ENCODE measurements at regions not wholly inside any gene's neighbourhood (a gene's known extent, or its start where the extent isn't known, plus 50 kb on each side); places are given as distances from the start of the nearest gene placed in this dataset.

DNA sequence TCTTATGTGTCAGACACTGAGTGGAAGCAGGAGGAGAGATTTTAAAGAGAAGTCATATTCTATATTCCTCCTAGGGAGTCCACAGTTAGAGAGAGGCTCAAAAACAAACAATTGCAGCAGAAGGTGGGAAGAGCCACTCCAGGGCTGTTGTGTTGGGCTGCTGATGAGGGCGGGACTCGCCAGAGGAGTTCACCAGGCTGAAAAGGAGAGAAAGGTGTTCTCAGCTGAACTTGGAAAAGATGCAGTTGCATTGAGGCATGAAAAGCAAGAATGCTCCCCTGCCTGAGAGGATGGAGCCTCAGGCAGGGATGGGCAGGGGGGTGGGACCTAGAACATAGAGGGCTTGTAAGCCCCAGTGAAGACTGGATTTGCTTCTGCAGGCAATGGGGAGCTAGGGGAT is 324.2 kb downstream of the CXCL12 start:
- no peak for ATAC-seq
- 97 to 100% (median 98%) methylated on average over 2 of the region's 2 CpGs for WGBS, 4 donors
- TF ChIP-seq, protein P1, sequence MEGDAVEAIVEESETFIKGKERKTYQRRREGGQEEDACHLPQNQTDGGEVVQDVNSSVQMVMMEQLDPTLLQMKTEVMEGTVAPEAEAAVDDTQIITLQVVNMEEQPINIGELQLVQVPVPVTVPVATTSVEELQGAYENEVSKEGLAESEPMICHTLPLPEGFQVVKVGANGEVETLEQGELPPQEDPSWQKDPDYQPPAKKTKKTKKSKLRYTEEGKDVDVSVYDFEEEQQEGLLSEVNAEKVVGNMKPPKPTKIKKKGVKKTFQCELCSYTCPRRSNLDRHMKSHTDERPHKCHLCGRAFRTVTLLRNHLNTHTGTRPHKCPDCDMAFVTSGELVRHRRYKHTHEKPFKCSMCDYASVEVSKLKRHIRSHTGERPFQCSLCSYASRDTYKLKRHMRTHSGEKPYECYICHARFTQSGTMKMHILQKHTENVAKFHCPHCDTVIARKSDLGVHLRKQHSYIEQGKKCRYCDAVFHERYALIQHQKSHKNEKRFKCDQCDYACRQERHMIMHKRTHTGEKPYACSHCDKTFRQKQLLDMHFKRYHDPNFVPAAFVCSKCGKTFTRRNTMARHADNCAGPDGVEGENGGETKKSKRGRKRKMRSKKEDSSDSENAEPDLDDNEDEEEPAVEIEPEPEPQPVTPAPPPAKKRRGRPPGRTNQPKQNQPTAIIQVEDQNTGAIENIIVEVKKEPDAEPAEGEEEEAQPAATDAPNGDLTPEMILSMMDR (IDR thresholded peaks at IDR 0.05): no peak
- no peak for DNase-seq
- H3K4me3 ChIP-seq: no peak overlapping the region
- no peaks in the 10 kb centered on the region for H3K27me3 ChIP-seq
- intact Hi-C loops (cut with DNase I): loop anchor here in 1 of 10 donors (10.0 kb wide), 1 partner anchor 254 kb away; no protein-coding TSS in a partner anchor
- no peaks in the 10 kb centered on the region for H3K36me3 ChIP-seq
- peaks cover 0 to 22% (median 0%) of the 10 kb centered on the region in 12 donors for H3K4me1 ChIP-seq
- H3K27ac ChIP-seq: no peak overlapping the region
- no peaks in the 10 kb centered on the region for H3K9me3 ChIP-seq

DNA sequence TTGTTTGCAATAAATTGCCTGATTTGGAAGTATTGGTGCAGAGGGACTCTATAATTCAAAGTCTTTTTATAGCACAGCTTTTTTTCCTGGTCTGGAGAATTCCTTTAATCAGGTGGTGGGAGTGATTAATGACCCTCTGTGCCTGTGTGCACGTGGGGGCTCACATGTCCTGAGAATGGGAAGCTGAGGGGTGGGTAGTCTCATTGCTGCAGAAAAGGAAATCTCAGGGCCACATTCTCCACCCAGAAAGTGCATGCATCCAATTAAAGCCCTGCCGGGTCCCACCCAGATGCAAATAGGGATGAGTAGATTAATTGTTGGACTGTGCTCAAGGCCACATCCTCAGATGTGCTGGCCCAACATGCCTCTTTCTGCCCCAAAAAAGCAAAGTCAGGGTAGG is 324.7 kb downstream of the CXCL12 start:
- no peaks in the 10 kb centered on the region for H3K36me3 ChIP-seq
- no peak overlapping the region for H3K4me3 ChIP-seq
- intact Hi-C loops (cut with DNase I): loop anchor here in 1 of 10 donors (10.0 kb wide), 1 partner anchor 255 kb away; no protein-coding TSS in a partner anchor
- H3K4me1 ChIP-seq: peaks cover 0 to 17% (median 0%) of the 10 kb centered on the region in 12 donors
- no peak overlapping the region for H3K27ac ChIP-seq
- no peak for TF ChIP-seq POLR2A (IDR thresholded peaks at IDR 0.05)
- TF ChIP-seq, protein P1 (IDR thresholded peaks at IDR 0.05): no peak
- no peaks in the 10 kb centered on the region for H3K27me3 ChIP-seq
- no peaks in the 10 kb centered on the region for H3K9me3 ChIP-seq
- no peak for DNase-seq
- ATAC-seq: no peak
- 54 to 67% (median 60%) methylated on average over 2 of the region's 2 CpGs for WGBS, 4 donors

DNA sequence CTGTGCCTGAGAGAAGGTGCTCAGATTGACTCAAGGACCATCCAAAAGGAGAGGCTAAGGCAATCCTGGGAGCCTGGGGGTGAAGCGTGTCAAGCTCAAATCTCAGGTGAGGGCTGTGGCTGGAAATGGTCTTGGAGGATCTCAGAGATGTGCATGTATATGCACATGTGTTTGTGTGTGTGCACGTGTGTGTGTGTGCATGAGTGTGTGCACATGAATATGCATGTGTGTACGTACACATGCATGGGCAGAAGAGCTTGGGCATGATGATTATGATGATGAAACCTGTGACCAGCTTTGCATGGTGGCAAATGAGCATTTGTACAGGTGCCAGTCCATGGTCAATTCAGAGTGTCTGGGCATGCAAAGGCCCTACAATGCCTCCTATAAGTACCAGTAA is 326.6 kb downstream of the CXCL12 start:
- H3K4me3 ChIP-seq: no peak overlapping the region

DNA sequence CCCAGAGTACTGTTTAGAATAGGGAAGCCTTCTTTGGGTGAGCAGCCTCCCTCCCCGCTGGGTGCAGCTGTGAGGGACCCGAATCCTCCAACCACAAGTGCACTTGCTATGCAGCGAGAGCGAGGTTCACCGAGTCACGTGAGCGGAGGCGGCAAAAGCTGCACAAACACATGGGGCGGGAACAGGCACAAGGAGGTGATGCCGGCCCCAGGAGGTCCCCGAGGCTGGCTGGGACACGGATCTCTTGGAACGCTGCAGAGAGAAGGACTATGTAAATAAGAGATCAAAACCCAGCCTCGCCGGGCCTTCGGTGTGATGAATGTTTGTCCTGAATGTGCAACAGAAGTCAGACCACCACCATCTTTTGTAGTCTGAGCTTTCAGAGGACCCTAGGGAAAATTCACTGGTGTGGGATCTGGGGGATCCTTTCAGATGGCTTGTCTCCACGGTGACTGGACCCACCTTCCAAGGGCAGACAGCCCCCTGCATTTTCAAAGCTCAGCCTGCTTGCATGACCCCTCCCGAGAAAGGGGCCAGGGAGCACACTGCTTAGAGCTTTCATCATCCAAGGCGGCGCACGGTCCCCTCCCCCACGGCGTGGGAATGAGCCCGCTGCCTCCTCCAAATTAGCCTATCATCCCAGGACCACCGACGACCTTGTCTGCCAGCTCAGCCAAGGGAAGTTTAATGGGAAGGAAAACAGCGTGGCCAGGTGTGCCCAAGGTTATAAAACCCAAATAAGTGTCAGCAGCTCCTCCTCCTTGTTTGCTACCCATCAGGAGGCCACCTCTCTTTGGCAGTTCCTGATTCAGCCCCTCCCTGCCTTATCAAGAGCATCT is 327.7 kb downstream of the CXCL12 start:
- TF ChIP-seq POLR2A (IDR thresholded peaks at IDR 0.05): no peak
- TF ChIP-seq, protein P1 (IDR thresholded peaks at IDR 0.05): no peak
- intact Hi-C loops (cut with DNase I): loop anchor here in 1 of 10 donors (10.0 kb wide), 1 partner anchor 328 kb away; the partner anchor contains the start of gene CXCL12
- WGBS, 4 donors: 88% methylated on average over 27 of the region's 27 CpGs

More for the DNA sequence above, 326.6 kb downstream of the CXCL12 start:
- DNase-seq (no peak), ATAC-seq (no peak)
- peaks cover 0 to 8% (median 0%) of the 10 kb centered on the region in 12 donors for H3K4me1 ChIP-seq
- H3K27ac ChIP-seq: no peak overlapping the region
- H3K9me3 ChIP-seq: no peaks in the 10 kb centered on the region
- TF ChIP-seq POLR2A (IDR thresholded peaks at IDR 0.05): no peak
- TF ChIP-seq, protein P1 (IDR thresholded peaks at IDR 0.05): no peak
- H3K36me3 ChIP-seq: no peaks in the 10 kb centered on the region
- intact Hi-C loops (cut with DNase I): loop anchor here in 1 of 10 donors (10.0 kb wide), 1 partner anchor 327 kb away; the partner anchor contains the start of gene CXCL12
- WGBS, 4 donors: 96 to 100% (median 97%) methylated on average over 3 of the region's 3 CpGs
- H3K27me3 ChIP-seq: no peaks in the 10 kb centered on the region

More for the DNA sequence above, 327.7 kb downstream of the CXCL12 start:
- H3K36me3 ChIP-seq: no peaks in the 10 kb centered on the region
- ATAC-seq (no peak), DNase-seq (peak in 1 of 5 donors; percentile 28)
- H3K4me3 ChIP-seq: no peak overlapping the region
- H3K27ac ChIP-seq: peak overlapping the region in 1 of 12 donors; percentile 9
- peaks cover 0 to 8% (median 0%) of the 10 kb centered on the region in 12 donors for H3K4me1 ChIP-seq
- no peaks in the 10 kb centered on the region for H3K27me3 ChIP-seq
- no peaks in the 10 kb centered on the region for H3K9me3 ChIP-seq
